Mesendoderm (in vitro differentiated cells): ENCODE measurements at regions not wholly inside any gene's neighbourhood (a gene's known extent, or its start where the extent isn't known, plus 50 kb on each side); places are given as distances from the start of the nearest gene placed in this dataset.

Experiments used
- DNase-seq: peaks from one replicate; pipeline ENCODE4 v3.0.0; 2013
- H2AK5ac ChIP-seq: 2 replicates; pipeline ENCODE4 v1.6.1; 2013; ENCODE audit warnings: low read length, inconsistent platforms
- H2BK120ac ChIP-seq: 2 replicates; pipeline ENCODE4 v1.6.1; 2013; ENCODE audit warnings: low read depth, mild to moderate bottlenecking, low read length, moderate library complexity, mixed read lengths
- H2BK15ac ChIP-seq: replicated peaks from 2 replicates; pipeline ENCODE4 v1.6.1; 2013; ENCODE audit warnings: low read depth, mild to moderate bottlenecking, moderate library complexity
- H2BK5ac ChIP-seq: 2 replicates; pipeline ENCODE4 v1.6.1; 2013; ENCODE audit warnings: low read length, inconsistent platforms
- H3K18ac ChIP-seq: 2 replicates; pipeline ENCODE4 v1.6.1; 2013; ENCODE audit warnings: mild to moderate bottlenecking, low read length, mixed read lengths
- H3K23ac ChIP-seq: one replicate; pipeline ENCODE4 v1.6.1; 2013; ENCODE audit warnings: low read length
- H3K27ac ChIP-seq: 2 replicates; pipeline ENCODE4 v1.5.1; 2013; ENCODE audit warnings: low read depth, mild to moderate bottlenecking, inconsistent platforms, low read length, moderate library complexity
- H3K27me3 ChIP-seq: 2 replicates; pipeline ENCODE4 v1.6.1; 2013; ENCODE audit warnings: low read length, control low read depth, mild to moderate bottlenecking, inconsistent platforms; ENCODE audit not compliant: insufficient read depth, poor library complexity
- H3K36me3 ChIP-seq: 2 replicates; pipeline ENCODE4 v1.6.1; 2013; ENCODE audit warnings: low read length, inconsistent platforms; ENCODE audit not compliant: control insufficient read depth, insufficient read depth
- H3K4ac ChIP-seq: one replicate; pipeline ENCODE4 v1.6.1; 2013; ENCODE audit warnings: low read depth, mild to moderate bottlenecking, low read length, moderate library complexity
- H3K4me1 ChIP-seq: 2 replicates; pipeline ENCODE4 v1.6.1; 2013; ENCODE audit warnings: low read depth, low read length, inconsistent platforms; ENCODE audit not compliant: control insufficient read depth
- H3K4me2 ChIP-seq: 2 replicates; pipeline ENCODE4 v1.6.1; 2013; ENCODE audit warnings: low read length
- H3K4me3 ChIP-seq: 2 replicates; pipeline ENCODE4 v1.5.1; 2013; ENCODE audit warnings: mild to moderate bottlenecking, low read length
- H3K56ac ChIP-seq: one replicate; pipeline ENCODE4 v1.6.1; 2013; ENCODE audit warnings: low read length
- H3K79me1 ChIP-seq: 2 replicates; pipeline ENCODE4 v1.6.1; 2013; ENCODE audit warnings: low read length, inconsistent platforms
- H3K79me2 ChIP-seq: 2 replicates; pipeline ENCODE4 v1.6.1; 2013; ENCODE audit warnings: mild to moderate bottlenecking, low read length; ENCODE audit not compliant: control insufficient read depth, insufficient read depth
- H3K9ac ChIP-seq: 2 replicates; pipeline ENCODE4 v1.6.1; 2013; ENCODE audit warnings: low read length, inconsistent platforms
- H4K5ac ChIP-seq: one replicate; pipeline ENCODE4 v1.6.1; 2013; ENCODE audit warnings: low read length
- H4K8ac ChIP-seq: one replicate; pipeline ENCODE4 v1.6.1; 2013; ENCODE audit warnings: low read depth, mild to moderate bottlenecking, control low read depth, low read length, moderate library complexity
- whole genome bisulfite sequencing: extraction: QIAGEN DNeasy Blood & Tissue Kit; methylation state at CpG from one replicate; pipeline ENCODE4 v1.1.7; 2013; ENCODE audit warnings: low lambda C conversion rate, missing lambda C conversion rate; ENCODE audit not compliant: insufficient coverage; ENCODE audit errors: extremely low coverage; 5-methylcytosine and 5-hydroxymethylcytosine counted together

DNA sequence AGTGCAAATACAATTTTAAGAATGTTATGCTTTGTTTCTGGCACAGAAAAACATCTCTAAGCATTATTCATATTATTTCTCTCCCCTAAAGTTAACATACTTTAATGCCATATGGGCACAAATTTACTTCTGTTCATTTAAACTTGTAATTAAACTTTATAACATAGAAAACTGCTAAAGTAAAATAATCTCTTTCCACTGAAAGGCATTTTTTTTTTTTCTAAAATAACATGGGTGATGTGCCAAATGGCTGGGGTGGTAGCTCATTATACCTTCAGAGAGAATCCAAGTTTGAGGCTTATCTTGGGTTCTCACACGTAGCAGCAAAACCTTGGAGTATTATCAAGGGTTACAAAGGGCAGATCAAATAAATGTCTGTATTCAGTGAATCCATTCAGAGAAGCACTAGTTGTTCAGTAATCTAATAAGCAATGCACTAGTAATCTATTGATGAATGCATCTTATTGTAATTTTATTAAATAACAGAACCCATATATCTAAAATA is 257.6 kb upstream of the POU5F2 start:
- no peak overlapping the region for H3K4ac ChIP-seq
- H3K27ac ChIP-seq: no peak overlapping the region
- no peaks in the 10 kb centered on the region for H3K27me3 ChIP-seq
- no peak overlapping the region for H2BK5ac ChIP-seq
- no peaks in the 10 kb centered on the region for H3K36me3 ChIP-seq
- no peak overlapping the region for H3K18ac ChIP-seq
- H4K8ac ChIP-seq: no peak overlapping the region
- H3K56ac ChIP-seq: no peak overlapping the region
- H3K79me2 ChIP-seq: no peaks in the 10 kb centered on the region
- H3K79me1 ChIP-seq: no peaks in the 10 kb centered on the region
- H2BK15ac ChIP-seq: no peak overlapping the region
- no peak overlapping the region for H3K4me2 ChIP-seq
- H3K4me3 ChIP-seq: no peak overlapping the region
- no peaks in the 10 kb centered on the region for H3K4me1 ChIP-seq
- H3K9ac ChIP-seq: no peak overlapping the region
- no peak overlapping the region for H4K5ac ChIP-seq
- no peak overlapping the region for H3K23ac ChIP-seq
- H2AK5ac ChIP-seq: no peak overlapping the region
- no peak overlapping the region for H2BK120ac ChIP-seq
- WGBS: no CpG with 5 or more reads among the region's 1 CpG
- no peak for DNase-seq

GRCh38 chr5:93997562-93997961 is 256.2 kb upstream of the POU5F2 start:
- Histone ChIP-seq H2AK5ac (no peak overlapping the region), H3K56ac (no peak overlapping the region), H2BK15ac (no peak overlapping the region), H2BK5ac (no peak overlapping the region), H3K4ac (no peak overlapping the region), H3K4me2 (no peak overlapping the region), H3K79me2 (no peaks in the 10 kb centered on the region), H3K9ac (no peak overlapping the region), H4K8ac (no peak overlapping the region), H3K27ac (no peak overlapping the region), H3K23ac (no peak overlapping the region), H3K18ac (no peak overlapping the region), H3K4me3 (no peak overlapping the region), H3K79me1 (no peaks in the 10 kb centered on the region), H3K27me3 (no peaks in the 10 kb centered on the region), H3K36me3 (no peaks in the 10 kb centered on the region), H4K5ac (no peak overlapping the region), H3K4me1 (no peaks in the 10 kb centered on the region), H2BK120ac (no peak overlapping the region)
- DNase-seq: no peak
- WGBS: no CpG with 5 or more reads among the region's 1 CpG

DNA sequence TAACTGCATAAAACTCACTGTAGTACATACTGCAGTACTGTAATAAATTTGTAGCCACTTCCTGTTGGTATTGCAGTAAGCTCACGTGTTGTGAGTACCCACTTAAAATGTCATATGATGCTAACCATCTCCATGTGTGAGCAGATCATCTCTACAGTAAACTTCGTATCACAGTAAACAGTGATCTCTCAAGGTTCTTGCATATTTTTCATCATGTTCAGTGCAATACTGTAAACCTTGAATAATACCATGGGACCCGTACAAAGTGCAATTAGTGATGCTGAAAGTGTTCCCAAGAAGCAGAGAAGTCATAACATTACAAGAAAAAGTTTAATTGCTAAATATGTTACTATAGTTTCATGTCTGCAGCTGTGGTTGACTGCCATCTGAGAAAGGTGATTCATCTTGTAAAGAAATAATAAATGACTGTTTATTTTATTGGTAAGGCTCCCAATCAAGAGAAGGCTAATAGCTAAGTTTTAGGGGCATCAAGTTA is 253.8 kb upstream of the POU5F2 start:
- H3K79me1 ChIP-seq: no peaks in the 10 kb centered on the region
- no peaks in the 10 kb centered on the region for H3K79me2 ChIP-seq
- H4K8ac ChIP-seq: no peak overlapping the region
- no peak overlapping the region for H2BK120ac ChIP-seq
- no peak overlapping the region for H3K27ac ChIP-seq
- no peak overlapping the region for H2BK5ac ChIP-seq
- H3K36me3 ChIP-seq: no peaks in the 10 kb centered on the region
- H3K4ac ChIP-seq: no peak overlapping the region
- no peak overlapping the region for H3K18ac ChIP-seq
- no peak overlapping the region for H3K23ac ChIP-seq
- H3K4me1 ChIP-seq: no peaks in the 10 kb centered on the region
- no peak for DNase-seq
- no peak overlapping the region for H2AK5ac ChIP-seq
- H4K5ac ChIP-seq: no peak overlapping the region
- H3K27me3 ChIP-seq: no peaks in the 10 kb centered on the region
- H3K4me2 ChIP-seq: no peak overlapping the region
- no peak overlapping the region for H3K9ac ChIP-seq
- WGBS: no CpG with 5 or more reads among the region's 3 CpGs
- no peak overlapping the region for H2BK15ac ChIP-seq
- no peak overlapping the region for H3K56ac ChIP-seq
- H3K4me3 ChIP-seq: no peak overlapping the region

DNA sequence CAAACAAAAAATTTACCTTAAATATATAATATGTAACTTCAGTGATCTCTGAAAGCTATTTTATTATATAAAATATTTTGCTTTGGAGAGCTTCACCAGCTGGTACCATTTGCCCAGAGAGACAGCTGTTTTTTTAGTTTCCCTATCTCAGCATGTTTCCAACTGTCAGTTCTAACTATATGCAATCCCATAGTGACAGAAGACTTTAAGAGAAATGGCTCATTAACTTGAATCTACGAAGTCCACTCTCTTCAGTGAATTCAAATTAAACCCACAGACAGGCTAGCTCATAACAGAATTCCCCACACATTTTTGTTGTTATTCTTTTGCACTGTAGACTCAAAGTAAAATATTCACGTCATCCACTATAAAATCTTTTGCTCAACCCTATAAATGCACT is 251.8 kb upstream of the POU5F2 start:
- no peak overlapping the region for H3K23ac ChIP-seq

DNA sequence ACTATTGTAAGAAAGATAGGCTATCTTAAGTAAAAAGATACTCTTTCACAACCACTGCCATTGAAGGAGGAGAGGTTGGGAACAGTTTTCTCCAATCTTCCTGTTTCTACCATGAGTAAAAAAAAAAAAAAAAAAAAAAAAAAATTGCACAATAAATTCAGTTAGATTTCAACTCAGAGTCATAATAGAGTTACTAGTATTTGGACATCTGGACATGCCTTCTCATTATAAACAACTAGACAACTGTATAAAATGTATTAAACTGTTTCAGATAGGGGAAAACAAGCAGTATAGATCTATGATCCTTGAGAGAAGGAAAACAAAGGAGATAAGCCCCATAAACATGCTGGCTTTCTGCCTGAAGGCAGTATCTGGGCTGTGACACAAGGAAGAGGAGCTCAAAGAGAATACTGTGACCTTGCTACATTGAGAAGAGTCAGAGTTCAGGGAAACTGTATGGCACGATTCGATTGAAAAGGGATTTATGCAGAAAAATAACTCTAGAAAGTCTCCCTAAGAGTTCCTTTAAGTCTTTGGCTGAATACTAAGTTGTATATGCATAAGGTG is 249.2 kb upstream of the POU5F2 start:
- Histone ChIP-seq H2BK120ac (no peak overlapping the region), H3K79me1 (no peaks in the 10 kb centered on the region), H3K4me3 (no peak overlapping the region), H3K4me1 (no peaks in the 10 kb centered on the region), H3K23ac (no peak overlapping the region), H3K27me3 (no peaks in the 10 kb centered on the region), H3K56ac (no peak overlapping the region), H3K27ac (no peak overlapping the region), H4K5ac (no peak overlapping the region), H3K18ac (no peak overlapping the region), H4K8ac (no peak overlapping the region), H3K36me3 (no peaks in the 10 kb centered on the region), H2AK5ac (no peak overlapping the region), H2BK15ac (no peak overlapping the region), H3K79me2 (no peaks in the 10 kb centered on the region), H3K4ac (no peak overlapping the region), H3K4me2 (no peak overlapping the region), H2BK5ac (no peak overlapping the region), H3K9ac (no peak overlapping the region)
- WGBS: no CpG with 5 or more reads among the region's 2 CpGs
- peak; percentile 71 for DNase-seq

More for the DNA sequence above, 251.8 kb upstream of the POU5F2 start:
- Histone ChIP-seq H3K27me3 (no peaks in the 10 kb centered on the region), H3K79me2 (no peaks in the 10 kb centered on the region), H2BK120ac (no peak overlapping the region), H3K79me1 (no peaks in the 10 kb centered on the region), H3K9ac (no peak overlapping the region), H3K4me2 (no peak overlapping the region), H3K27ac (no peak overlapping the region), H4K5ac (no peak overlapping the region), H3K36me3 (no peaks in the 10 kb centered on the region), H3K4ac (no peak overlapping the region), H2AK5ac (no peak overlapping the region), H2BK15ac (no peak overlapping the region), H3K4me1 (no peaks in the 10 kb centered on the region), H3K18ac (no peak overlapping the region), H3K56ac (no peak overlapping the region), H2BK5ac (no peak overlapping the region), H3K4me3 (no peak overlapping the region), H4K8ac (no peak overlapping the region)
- no CpG with 5 or more reads among the region's 2 CpGs for WGBS
- no peak for DNase-seq
